HG03520 (cell line): ENCODE measurements at regions not wholly inside any gene's neighbourhood (a gene's known extent, or its start where the extent isn't known, plus 50 kb on each side); places are given as distances from the start of the nearest gene placed in this dataset.
"Not testable (repeated sequence)": the region's sequence is repeated elsewhere in the genome, so short reads cannot be mapped to it uniquely, and the experiment has no call there.

ENCODE experiments used
- ATAC-seq: cut with Tn5 transposase; IDR thresholded peaks from one replicate; pipeline ENCODE4 v1.9.1; 2021; ENCODE audit warnings: mild to moderate bottlenecking, moderate library complexity; ENCODE audit not compliant: unreplicated experiment

GRCh38 chr9:94188246-94188645 lies 70.9 kb upstream of the ZNF169 start:
- ATAC-seq = no peak

GRCh38 chr9:94191706-94192105 lies 67.4 kb upstream of the ZNF169 start:
- not testable (repeated sequence) for ATAC-seq

- ATAC-seq = no peak
Measured at GRCh38 chr9:94198414-94198813, 60.7 kb upstream of the ZNF169 start.

DNA sequence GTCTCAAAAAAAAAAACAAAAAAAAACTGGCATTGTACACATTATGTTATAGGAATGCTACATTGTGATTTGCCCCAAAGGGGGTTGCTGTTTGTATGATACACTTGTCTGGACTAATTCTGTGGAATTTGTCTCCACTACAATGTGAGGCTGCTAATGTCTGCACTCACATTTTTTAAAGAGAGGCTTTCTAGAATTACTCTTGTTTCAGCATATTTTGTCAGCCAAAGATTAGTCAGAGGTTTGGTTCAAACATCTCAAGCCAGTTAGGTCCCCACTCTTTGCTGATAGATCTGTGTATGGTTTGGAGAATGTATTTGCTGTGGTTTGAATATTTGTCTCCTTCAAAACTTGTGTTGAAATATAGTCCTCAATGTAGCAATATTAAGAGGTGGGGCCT lies 59.3 kb upstream of the ZNF169 start:
- no peak for ATAC-seq

- no peak for ATAC-seq
Measured at GRCh38 chr9:94204174-94204573, 54.9 kb upstream of the ZNF169 start.

DNA sequence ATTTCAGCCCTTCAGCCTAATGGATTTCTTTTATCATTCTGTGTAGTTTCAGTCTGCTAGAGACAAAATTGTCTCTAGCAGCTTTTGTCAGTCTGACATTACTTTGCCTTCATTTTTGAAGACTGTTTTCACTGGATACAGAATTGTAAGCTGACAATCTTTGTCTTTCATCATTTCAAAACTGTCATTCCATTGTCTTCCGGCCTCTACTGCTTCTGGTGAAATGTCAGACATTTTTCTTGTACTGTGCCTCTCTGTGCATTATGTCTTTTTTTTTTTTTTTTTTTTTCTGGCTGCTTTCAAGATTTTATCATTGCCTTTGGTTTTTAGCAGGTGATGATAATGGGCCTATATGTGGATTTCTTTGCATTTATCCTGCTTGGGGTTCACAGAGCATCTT lies 51.3 kb upstream of the ZNF169 start:
- ATAC-seq = no peak
